Hippocampal formation (tissue), 2 donors: ENCODE measurements at regions not wholly inside any gene's neighbourhood (a gene's known extent, or its start where the extent isn't known, plus 50 kb on each side); places are given as distances from the start of the nearest gene placed in this dataset.
"Not testable (repeated sequence)": the region's sequence is repeated elsewhere in the genome, so short reads cannot be mapped to it uniquely, and the experiment has no call there.

Source experiments
- DNase-seq, 2 donors: peaks; one replicate each; lab custom pipeline; 2025; lab: John Stamatoyannopoulos, UW

DNA sequence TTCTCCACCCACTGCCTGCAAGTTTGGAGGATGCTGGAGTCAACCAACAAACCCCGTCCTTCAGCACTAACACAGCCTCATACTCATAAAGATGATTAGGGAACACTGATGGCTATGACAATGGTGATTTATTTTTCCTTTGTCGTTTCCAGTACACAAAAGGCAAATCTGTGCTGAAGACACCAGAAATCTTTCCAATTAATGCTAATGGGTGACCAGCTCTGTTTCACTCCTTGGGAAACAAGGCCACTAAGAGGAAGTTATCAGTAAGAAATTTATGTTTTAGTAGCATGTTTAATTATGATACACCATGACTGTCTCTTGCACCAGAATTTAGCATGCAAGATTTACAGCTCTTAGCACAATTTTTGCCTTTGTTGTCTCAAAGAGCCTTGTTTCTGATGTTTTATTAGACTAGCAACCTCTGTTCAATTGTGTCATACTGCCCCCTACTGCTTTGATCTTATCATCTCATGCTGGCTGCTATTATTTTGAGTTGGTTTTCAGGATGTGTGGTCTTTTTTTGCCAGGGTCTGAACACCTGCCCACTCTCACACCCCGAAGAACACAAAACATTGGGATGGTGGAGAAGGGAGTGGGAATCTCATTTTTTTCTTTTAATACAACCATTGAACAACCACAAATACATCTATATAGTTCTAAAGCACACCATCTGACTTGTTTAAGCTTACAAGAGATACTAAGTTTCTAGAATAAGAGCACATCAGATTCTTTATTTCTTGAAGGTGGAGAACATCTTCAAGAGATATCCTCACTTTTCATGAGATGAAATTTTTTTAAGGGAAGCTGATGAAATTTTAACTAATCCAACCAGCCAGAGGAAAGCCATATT, 160.9 kb downstream of the SPTSSA start:
- DNase-seq, result peak in 1 of 2 donors; percentile 71

DNA sequence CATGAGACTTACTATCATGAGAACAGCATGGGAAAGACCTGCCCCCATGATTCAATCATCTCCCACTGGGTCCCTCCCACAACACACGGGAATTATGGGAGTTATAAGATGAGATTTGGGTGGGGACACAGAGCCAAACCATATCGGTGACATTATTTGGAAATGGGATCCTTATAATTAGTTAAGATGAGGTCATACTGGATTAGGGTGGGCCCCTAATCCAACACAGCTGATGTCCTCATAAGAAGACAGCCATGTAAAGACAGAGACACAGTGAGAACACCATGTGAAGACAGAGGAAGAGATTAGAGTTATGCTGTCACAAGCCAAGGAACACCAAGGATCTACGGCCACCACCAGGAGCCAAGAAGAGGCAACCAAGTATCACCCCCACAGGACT, 161.7 kb downstream of the SPTSSA start:
- no peak for DNase-seq

DNA sequence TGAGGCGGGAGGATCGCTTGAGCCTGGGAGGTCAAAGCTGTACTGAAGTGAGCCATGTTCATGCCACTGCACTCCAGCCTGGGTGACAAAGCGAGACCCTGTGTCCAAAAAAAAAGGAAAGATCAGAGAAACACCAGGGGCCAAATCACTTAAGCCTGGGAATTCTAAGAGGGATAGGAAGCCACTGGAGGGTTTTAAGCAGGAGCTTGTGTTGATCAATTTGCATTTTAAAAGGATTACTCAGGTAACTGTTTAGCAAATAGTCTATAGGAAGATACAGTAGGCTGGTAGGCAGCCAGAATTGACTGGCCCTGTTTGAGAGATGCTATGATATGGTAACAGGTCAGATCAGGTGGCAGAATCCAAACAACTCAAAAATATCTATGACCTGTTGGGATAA, 162.7 kb downstream of the SPTSSA start:
- no peak for DNase-seq

DNA sequence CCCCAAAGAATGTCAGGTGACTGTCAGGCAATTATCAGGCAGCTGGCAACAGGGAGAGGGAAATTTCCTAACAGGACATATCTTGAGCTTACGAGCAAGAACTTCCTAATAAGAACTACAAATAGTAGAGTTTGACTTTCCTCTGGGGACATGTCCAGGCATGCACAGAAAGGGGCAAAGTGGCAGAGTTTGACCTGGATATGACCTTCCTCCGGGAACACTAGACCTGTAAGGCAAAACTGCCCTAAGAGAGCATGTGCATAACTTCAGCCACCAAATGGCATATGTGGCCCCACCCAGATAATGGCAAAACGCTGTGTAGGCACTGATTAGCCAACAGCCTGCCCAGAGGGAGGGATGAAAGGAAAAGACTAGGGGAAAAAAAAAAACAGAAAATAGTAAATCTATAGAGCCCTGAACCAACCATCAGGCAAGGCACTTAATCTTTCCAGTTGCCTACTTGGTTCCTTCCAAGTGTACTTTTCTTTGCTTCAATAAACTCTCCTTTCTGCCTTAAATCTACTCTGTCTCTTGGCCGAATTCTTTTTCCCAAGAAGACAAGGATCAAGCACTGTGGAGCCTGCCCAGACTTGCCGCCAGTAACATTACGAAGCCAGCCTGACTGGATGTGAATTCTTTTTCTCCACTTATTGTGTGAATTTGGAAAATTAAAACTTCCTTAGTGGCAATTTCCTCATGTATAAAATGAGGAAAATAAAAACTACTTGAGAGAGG, 164.1 kb downstream of the SPTSSA start:
- DNase-seq, result no peak

DNA sequence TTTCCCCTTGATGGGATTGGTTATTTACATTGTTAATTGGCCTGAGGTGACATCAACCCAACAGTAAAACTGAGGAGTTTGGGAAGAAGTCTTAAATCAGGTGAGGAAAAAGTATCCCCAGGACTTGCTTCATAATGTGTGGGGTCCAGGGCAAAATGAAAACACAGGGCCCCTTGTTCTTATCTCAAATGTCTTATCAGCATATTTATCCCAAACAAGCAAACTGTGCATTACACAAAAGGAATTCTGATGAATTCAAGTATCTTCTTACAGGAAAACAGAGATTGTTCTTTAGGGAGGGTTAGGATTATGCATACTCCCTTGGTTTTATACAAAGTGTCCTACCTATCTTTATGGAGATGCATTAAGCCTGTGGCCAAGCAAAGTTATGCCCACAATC, 178.4 kb downstream of the SPTSSA start:
- no peak for DNase-seq

DNA sequence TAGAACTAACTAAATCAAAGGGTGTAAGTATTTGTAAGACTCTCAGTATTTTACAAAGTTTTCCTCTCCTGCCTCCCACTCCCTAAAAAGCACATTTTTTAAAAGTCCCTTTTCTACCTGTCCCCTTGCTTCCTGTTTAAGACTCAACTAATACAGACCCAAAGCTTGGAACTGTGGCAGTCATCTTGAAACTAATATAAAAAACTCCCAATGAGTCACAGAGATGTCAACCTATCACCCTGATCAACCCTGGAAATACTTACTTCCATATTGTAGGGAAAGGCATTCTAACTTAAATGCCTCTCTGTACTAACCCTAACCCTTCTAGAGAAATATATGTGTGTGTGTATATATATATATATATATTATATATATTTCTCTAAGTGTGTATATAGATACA, 184.8 kb downstream of the SPTSSA start:
- DNase-seq, result no peak

GRCh38 chr14:34275530-34275929, 186.5 kb downstream of the SPTSSA start:
- no peak for DNase-seq

DNA sequence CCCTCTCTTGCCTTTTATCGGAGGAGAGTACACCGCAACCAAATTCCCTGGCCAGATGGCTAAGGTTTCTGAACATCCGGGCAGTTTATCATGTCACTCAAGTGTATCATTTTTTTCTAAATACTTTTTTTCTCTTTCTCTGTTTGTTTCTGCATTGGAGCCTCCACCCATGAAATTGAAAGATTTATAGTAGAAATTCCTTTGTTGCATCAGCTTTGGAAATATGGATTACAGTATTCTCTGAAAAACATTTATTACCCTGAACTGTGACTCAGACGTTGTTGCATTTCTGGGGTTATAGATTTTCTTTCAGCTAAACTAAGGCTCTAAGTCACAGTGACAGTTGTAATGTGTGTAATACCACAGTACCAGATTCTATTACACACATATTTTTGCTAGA, 187.0 kb downstream of the SPTSSA start:
- no peak for DNase-seq

DNA sequence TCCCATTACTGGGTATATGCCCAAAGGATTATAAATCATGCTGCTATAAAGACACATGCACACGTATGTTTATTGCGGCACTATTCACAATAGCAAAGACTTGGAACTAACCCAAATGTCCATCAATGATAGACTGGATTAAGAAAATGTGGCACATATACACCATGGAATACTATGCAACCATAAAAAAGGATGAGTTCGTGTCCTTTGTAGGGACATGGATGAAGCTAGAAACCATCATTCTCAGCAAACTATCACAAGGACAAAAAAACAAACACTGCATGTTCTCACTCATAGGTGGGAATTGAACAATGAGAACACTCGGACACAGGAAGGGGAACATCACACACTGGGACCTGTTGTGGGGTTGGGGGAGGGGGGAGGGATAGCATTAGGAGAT, 188.3 kb downstream of the SPTSSA start:
- DNase-seq, result not testable (repeated sequence)

DNA sequence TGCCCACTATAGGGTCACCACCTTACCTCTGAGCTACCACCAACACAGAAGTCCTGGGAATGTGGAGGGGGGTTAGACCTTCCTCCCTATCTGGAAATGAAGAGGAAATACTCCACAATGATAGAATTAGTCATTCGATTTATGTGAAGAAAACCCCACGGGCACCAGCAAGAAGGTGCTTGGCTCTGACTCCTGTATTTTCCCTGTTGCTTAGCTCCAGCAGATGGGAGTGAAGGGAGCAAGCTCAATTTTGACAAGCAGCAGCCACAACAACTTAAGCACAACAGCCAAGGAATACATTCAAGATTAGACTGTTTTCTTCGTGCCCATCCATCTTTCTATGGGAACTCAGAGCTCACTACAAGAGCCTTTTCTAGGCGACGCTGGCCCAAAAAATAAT, 191.7 kb downstream of the SPTSSA start:
- no peak for DNase-seq

DNA sequence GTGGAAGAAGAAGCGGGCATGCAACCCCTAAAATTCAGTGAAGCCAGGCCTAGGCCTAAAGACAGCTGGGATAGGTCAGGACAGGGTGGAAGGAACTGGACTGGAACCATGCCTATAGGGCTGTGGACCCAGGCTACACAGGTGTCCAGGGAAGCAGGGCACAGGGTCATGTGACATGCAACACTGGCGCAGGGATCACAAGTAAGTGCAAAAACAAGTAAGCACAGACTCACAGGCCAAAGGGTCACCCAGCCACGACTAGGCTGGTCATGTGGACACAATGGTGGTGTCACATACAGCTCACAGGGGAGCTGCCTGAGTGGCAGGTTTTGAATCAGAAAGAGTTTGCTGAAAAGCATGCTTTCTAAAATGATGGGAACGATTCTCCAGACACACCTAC, 195.7 kb downstream of the SPTSSA start:
- no peak for DNase-seq

GRCh38 chr14:34262127-34262910, 199.7 kb downstream of the SPTSSA start:
- no peak for DNase-seq

DNA sequence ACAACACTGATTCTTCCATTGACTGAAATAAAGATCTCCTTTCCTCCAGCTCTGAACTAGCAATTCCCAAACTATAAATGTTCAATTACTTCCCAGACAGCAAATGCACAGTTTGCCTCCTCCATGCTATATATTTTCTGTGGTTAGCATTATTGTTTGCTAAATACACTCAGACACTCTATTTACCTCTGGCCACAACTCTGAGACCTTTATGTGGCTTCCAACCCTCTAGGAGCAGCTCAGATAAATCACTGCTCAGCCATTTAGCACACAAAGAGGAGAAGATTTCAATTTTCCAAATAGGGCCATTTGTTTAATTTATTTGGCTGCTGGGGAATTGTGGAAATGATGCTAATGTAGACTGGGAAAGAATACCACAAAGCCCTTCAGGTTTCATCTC, 202.0 kb downstream of the SPTSSA start:
- DNase-seq, result no peak

- DNase-seq, result no peak
Observed at GRCh38 chr14:34258318-34258717, 203.7 kb downstream of the SPTSSA start.

DNA sequence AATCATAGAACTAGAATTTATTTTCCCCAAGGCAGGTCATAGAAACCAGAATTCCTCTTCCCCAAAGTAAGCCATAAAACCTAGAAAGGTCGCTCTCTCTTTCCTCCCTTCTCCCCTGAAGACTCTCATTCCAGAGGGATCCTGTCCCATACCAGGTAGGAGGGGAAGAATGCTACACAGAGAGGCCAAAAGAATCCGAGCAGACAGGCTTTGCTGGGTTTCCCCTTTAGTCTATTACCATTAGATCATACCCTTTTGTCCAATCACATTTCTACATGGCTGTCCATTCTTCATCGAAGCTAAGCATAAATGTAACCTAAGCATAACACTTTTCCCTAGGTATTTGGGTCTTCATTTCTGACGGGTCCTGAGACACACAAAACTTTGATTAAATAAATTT, 204.5 kb downstream of the SPTSSA start:
- no peak for DNase-seq

DNA sequence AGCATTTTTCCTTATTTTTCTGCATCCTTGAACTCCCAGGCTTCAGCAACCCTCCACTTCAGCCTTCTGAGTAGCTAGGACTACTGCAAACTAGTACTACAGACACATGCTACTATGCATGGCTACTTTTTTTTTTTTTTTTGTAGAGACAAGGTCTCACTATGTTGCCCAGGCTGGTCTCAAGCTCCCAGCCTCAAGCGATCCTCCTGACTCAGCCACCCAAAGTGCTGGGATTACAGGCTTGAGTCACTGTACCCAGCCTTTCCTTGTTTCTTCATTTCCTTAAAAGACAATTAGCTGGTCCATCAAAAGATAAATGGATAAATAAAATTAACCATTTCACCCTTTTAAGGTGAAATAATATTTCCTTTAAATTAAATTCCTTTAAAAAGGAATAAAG, 205.8 kb downstream of the SPTSSA start:
- DNase-seq, result no peak

- no peak for DNase-seq
Observed at GRCh38 chr14:34254571-34254970, 207.5 kb downstream of the SPTSSA start.

- no peak for DNase-seq
Observed at GRCh38 chr14:34254031-34254430, 208.0 kb downstream of the SPTSSA start.

DNA sequence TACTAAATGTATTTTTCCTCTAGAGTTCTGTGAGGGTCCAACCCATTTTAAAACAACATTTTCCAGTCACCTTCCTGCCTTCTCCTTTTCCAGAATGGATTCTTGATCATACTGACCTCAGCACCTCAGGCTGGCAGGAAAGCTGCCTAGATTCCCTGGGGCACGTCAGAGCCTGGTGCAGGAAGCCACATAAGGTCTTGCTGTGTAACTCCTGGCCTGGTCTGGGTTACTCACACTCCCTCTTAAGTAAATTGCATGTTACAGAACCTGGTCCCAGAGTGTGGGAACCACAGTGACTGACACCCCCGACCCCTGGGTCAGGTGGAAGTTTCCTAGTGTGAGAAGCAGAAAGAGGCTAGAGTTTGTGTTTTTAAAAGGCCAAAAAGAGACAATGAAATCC, 209.8 kb downstream of the SPTSSA start:
- DNase-seq, result no peak

- DNase-seq, result no peak
Observed at GRCh38 chr14:34251662-34252061, 210.4 kb downstream of the SPTSSA start.

DNA sequence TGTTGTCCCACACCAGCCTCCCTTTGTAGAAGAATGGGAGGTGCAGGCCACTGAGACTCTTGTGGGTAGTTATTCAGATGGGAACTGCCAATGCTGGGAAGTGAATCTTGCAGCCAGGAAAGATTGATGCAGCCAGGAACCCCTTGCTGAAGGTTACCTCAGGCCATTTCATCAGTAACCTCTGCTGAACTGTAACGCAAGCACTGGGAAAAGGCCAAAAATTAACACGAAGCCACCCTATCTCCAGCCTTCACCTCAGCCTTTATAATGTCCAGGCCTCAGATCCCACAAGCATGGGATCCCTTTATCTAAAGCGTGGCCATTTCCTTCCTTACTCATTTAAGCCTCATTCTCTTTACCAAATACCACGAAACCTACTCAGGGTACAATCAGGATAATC, 211.1 kb downstream of the SPTSSA start:
- DNase-seq, result no peak

DNA sequence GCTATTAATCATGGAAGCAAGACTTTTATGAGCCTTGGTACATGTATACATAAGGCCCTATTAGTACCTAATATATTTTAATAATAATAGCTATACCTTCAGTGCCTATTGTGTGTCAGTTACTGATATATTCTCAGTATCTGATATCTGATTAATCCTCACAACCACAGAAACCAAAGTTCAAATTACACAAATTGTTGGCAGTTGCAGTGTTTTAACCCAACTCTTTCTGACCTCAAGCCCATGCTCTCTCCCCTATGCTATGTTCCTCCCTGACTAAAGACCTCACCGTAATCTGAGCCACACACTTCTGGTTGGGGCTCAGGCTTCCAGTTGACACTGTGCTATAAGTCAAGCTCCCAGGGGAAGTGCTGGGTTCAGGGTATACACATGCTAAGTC, 214.4 kb downstream of the SPTSSA start:
- DNase-seq, result no peak

DNA sequence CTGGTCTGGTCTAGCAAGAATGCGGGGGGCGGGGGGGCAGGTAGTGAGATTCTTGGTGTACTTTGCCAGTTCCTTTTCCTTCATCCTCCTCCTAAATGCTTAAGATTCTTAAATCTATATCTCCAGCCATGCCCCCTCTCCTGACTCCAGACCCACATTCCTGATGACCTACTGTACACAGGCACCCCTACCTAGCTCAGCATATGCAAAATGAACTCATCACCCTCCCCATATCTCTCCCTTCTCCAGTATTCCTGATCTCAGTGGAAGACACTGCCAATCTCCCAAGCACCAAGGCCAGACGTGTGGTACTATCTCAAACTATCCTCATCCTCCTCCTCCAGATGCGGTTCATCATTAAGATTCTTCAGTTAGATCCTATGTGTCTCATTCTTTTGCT, 215.8 kb downstream of the SPTSSA start:
- DNase-seq, result no peak
